SH-SY5Y (cell line): ENCODE measurements at regions not wholly inside any gene's neighbourhood (a gene's known extent, or its start where the extent isn't known, plus 50 kb on each side); places are given as distances from the start of the nearest gene placed in this dataset.

ENCODE experiments used
- GATA2 ChIP-seq: IDR thresholded peaks from 2 replicates; pipeline ENCODE4 v1.6.1; 2011; ENCODE audit warnings: mild to moderate bottlenecking, low read depth, low read length
- GATA3 ChIP-seq: IDR thresholded peaks from 2 replicates; pipeline ENCODE4 v1.6.1; 2011; ENCODE audit warnings: low read depth, mild to moderate bottlenecking, low read length, moderate library complexity

DNA sequence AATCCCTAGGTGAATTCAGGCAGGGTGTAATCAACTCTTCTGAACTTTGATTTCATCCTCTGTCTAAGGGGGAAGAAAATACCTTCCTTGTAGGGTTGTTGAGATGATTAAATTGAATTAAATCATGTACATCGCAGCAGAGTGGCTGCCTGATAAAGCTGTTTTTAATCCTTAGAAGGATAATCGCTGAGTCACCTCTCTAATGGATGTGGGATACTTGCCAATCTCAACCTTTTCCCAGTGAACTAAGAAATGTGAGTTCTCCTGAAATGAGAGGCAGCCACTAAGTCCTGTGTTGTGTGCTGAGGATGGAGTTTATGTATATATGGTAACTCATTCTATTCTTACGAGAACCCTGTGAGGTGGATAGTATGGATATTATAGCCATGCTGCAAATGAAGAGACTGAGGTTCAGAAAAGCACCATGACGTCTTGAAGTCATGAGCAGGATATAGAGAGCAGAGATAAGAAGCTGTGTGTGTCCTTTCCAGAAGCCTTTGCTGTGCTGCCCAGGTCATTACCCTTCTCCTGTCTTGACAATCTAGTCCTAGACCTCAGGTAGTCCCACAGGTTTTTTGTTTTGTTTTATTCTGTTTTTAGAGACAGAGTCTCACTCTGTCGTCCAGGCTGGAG lies 93.3 kb downstream of the HNRNPLL start:
- TF ChIP-seq GATA2, result no peak
- no peak for TF ChIP-seq GATA3
